Brain microvascular endothelial cell (primary cell): ENCODE measurements at regions not wholly inside any gene's neighbourhood (a gene's known extent, or its start where the extent isn't known, plus 50 kb on each side); places are given as distances from the start of the nearest gene placed in this dataset.

Experiments used
- DNase-seq: peaks from one replicate; pipeline ENCODE4 v3.0.0-alpha.2; 2020
- H3K27ac ChIP-seq: fragments of 250-450 bp; sonication (Bioruptor Pico); 2 replicates; pipeline ENCODE4 v1.5.1; 2020; ENCODE audit warnings: mild to moderate bottlenecking, moderate library complexity
- H3K27me3 ChIP-seq: fragments of 250-450 bp; sonication (Bioruptor Pico); replicated peaks from 2 replicates; pipeline ENCODE4 v1.5.1; 2020; ENCODE audit warnings: mild to moderate bottlenecking
- H3K36me3 ChIP-seq: fragments of 250-450 bp; sonication (Bioruptor Pico); replicated peaks from 2 replicates; pipeline ENCODE4 v1.5.1; 2020; ENCODE audit warnings: mild to moderate bottlenecking
- H3K4me3 ChIP-seq: 2 replicates; pipeline ENCODE4 v1.5.1; 2011; ENCODE audit warnings: low read depth, mild to moderate bottlenecking, control low read depth, low read length, moderate library complexity
- in situ Hi-C: cut with HindIII; loops from 2 replicates; pipeline ENCODE4 v1.10.0; 2017; ENCODE audit warnings: low sequenced_read_pairs, low pct_ligation_motif_present
- TF ChIP-seq, protein P1 (sequence below): IDR thresholded peaks from 2 replicates; pipeline ENCODE4 v1.5.1; 2011; ENCODE audit warnings: low read depth, mild to moderate bottlenecking, moderate library complexity, low read length, control low read depth, inconsistent platforms; ENCODE audit errors: missing control alignments

DNA sequence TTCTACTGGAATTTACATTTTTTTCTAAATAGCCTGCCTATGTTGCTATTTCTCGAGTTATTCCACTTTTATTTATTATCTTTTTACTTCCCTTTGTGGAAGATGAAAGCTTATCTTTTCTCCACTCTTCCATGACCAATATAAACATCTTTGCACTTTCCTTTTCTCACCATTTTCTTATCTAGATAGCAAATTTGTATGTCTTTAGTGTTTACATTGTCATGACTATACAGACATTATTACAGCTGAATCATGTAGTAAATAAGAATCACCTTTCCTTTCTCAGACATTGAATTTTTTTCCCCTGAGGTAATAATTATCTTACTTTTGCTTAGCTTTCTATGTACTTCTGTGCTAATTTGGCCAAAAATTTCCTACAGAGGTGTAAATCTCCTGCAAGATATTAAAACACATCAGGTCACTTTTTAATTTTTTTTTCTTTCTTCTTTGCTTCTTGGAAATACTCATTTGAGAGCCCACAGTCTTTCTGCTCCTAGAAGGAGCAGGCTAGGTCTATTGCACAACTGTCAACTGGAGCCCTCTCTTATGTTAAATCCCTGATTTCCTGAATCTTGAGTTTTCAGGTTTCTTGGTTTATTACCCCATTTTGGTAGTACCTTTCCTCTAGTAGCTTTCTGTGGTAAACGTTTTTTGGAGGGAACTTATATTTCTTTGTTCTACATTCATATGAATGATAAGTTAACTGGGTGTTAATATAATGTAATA, 109.0 kb upstream of the ATP2B1 start:
- no peak overlapping the region for H3K27ac ChIP-seq
- no peaks in the 10 kb centered on the region for H3K27me3 ChIP-seq
- H3K4me3 ChIP-seq: no peak overlapping the region
- DNase-seq: no peak
- H3K36me3 ChIP-seq: no peaks in the 10 kb centered on the region
- in situ Hi-C loops: no loop called here
- TF ChIP-seq, protein P1, sequence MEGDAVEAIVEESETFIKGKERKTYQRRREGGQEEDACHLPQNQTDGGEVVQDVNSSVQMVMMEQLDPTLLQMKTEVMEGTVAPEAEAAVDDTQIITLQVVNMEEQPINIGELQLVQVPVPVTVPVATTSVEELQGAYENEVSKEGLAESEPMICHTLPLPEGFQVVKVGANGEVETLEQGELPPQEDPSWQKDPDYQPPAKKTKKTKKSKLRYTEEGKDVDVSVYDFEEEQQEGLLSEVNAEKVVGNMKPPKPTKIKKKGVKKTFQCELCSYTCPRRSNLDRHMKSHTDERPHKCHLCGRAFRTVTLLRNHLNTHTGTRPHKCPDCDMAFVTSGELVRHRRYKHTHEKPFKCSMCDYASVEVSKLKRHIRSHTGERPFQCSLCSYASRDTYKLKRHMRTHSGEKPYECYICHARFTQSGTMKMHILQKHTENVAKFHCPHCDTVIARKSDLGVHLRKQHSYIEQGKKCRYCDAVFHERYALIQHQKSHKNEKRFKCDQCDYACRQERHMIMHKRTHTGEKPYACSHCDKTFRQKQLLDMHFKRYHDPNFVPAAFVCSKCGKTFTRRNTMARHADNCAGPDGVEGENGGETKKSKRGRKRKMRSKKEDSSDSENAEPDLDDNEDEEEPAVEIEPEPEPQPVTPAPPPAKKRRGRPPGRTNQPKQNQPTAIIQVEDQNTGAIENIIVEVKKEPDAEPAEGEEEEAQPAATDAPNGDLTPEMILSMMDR: no peak

DNA sequence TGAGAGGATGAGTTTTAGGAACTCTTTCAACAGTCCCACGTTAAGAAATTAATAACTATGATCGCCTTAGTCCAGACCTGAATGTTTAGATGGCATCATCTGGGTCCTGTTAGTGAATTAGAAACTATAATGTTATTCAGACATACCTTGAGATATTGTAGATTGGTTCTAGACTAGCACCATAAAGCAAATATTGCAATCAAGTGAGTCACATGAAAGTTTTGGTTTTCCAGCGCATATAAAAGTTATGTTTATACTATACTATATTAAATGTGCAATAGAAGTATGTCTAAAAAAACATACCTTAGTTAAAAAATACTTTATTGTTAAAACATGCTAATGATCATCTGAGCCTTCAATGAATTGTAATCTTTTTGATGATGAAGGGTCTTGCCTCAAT, 106.6 kb upstream of the ATP2B1 start:
- Histone ChIP-seq H3K27me3 (no peaks in the 10 kb centered on the region), H3K36me3 (no peaks in the 10 kb centered on the region), H3K4me3 (no peak overlapping the region), H3K27ac (no peak overlapping the region)
- in situ Hi-C loops: no loop called here
- TF ChIP-seq, protein P1: no peak
- DNase-seq: no peak

DNA sequence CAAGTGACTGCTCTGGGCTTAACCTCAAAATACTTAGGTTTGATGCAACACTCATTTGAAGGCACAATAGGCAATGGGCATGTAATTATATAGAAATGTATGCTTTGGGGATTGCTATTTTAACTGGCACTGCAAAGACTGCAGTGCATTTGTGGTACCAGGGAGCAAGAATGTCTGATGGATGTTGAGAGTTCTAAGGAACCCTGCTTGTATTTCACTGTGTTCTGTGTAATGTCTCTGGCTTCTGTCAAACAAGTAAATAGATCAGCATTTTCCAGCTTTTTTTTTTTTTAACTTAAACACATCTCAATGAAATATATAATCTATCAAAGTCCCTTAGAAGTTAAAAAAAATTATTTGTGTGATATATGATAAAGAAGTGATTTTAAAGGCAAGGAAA, 94.8 kb upstream of the ATP2B1 start:
- TF ChIP-seq, protein P1: no peak
- in situ Hi-C loops: no loop called here
- no peaks in the 10 kb centered on the region for H3K36me3 ChIP-seq
- H3K27me3 ChIP-seq: no peaks in the 10 kb centered on the region
- H3K27ac ChIP-seq: no peak overlapping the region
- DNase-seq: no peak
- no peak overlapping the region for H3K4me3 ChIP-seq

DNA sequence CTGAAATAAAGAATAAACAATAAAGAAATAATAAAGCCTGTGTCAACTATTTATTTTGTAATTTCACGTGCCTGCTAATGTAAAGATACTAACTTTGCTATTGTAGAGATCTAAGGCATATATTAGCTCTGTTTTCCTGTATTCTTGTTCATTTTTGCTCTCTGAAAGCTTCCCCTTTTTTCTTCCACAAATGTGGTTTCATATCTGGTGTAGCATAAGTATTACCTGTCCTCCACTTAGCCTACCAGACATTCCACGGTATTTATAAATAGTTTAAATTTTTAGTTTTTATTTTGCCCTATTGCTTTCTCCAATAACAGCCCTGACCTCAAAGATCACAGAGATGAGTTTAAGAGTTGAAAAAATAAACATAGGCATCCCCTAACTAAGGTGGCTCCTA, 92.6 kb upstream of the ATP2B1 start:
- TF ChIP-seq, protein P1: no peak
- no peak overlapping the region for H3K4me3 ChIP-seq
- H3K36me3 ChIP-seq: no peaks in the 10 kb centered on the region
- no peaks in the 10 kb centered on the region for H3K27me3 ChIP-seq
- in situ Hi-C loops: no loop called here
- no peak overlapping the region for H3K27ac ChIP-seq
- no peak for DNase-seq

DNA sequence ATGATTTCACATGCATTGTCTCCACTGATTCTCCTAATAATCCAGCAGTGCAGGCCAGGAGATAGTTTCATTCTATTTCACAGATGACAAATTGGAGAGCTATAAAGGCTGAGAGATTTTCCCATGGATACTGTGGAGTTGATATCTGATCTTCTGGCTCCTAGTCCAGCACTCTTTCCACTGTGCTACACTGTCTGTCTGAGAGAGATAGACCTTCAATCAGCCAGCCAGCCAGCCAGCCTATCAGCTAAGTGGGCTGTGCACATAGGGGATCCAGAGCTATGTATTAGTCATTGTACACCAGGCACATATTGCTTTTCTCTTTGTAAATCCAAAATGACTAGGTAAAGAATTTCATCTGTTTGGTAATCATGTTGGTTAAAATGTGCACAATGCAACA, 91.8 kb upstream of the ATP2B1 start:
- no peak overlapping the region for H3K27ac ChIP-seq
- H3K4me3 ChIP-seq: no peak overlapping the region
- TF ChIP-seq, protein P1: no peak
- H3K36me3 ChIP-seq: no peaks in the 10 kb centered on the region
- in situ Hi-C loops: no loop called here
- peak; percentile 37 for DNase-seq
- H3K27me3 ChIP-seq: no peaks in the 10 kb centered on the region

DNA sequence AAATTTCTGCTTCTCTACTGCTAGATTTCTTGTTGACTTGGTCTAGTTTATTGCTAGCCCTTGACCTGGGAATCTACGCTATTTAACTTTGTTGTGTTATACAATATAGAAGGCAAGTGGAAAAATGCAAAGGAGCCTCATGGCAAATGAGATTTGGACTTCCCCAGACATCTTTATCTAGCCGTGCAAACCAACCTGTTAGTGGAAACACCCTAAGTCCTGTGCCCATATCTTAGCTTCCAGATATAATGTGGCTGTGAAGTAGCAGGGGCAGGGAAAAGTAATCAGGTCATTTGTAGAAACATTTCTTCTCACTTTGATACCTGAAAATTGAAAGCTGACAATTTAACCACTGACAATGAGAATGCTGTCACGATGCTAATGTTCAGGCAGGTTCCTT, 90.7 kb upstream of the ATP2B1 start:
- Histone ChIP-seq H3K27ac (no peak overlapping the region), H3K36me3 (no peaks in the 10 kb centered on the region), H3K27me3 (no peaks in the 10 kb centered on the region), H3K4me3 (no peak overlapping the region)
- DNase-seq: no peak
- in situ Hi-C loops: no loop called here
- TF ChIP-seq, protein P1: no peak
